IMR-90 (cell line): ENCODE measurements at regions not wholly inside any gene's neighbourhood (a gene's known extent, or its start where the extent isn't known, plus 50 kb on each side); places are given as distances from the start of the nearest gene placed in this dataset.

Source experiments
- ATAC-seq: fragments of 200-7000 bp; cut with Tn5 transposase; 2 replicates; pipeline ENCODE4 v1.9.1; 2020; ENCODE audit warnings: low read depth, mild to moderate bottlenecking, moderate library complexity
- BruUV-seq: library from RNA; stranded (reverse); fragments of 400-500 nt; replicated peaks from 2 replicates; lab custom pipeline; 2021; lab: Mats Ljungman, UMichigan
- CTCF ChIA-PET: fragments of 300-600 bp; formaldehyde crosslinking; extraction: SDS; loops from one replicate; lab custom pipeline; 2021; ENCODE audit warnings: antibody characterized with exemption; lab: Yijun Ruan, JAX
- POLR2A ChIA-PET: fragments of 300-600 bp; sonication (Branson Sonifier 250); formaldehyde crosslinking; loops from one replicate; lab custom pipeline; 2022; ENCODE audit warnings: antibody characterized with exemption; ENCODE audit not compliant: unreplicated experiment; lab: Charles Lee
- DNase-seq: peaks from one replicate; pipeline ENCODE4 v3.0.0; 2013
- H2AFZ ChIP-seq: replicated peaks from 2 replicates; pipeline ENCODE3; 2013; ENCODE audit warnings: low read length, mild to moderate bottlenecking; ENCODE audit not compliant: poor library complexity
- H2AK5ac ChIP-seq: 2 replicates; pipeline ENCODE4 v1.6.1; 2013; ENCODE audit warnings: low read depth, low read length, inconsistent platforms
- H2AK9ac ChIP-seq: replicated peaks from 2 replicates; pipeline ENCODE3; 2013; ENCODE audit warnings: mild to moderate bottlenecking, low read depth, low read length, moderate library complexity; ENCODE audit not compliant: poor library complexity
- H2BK120ac ChIP-seq: 2 replicates; pipeline ENCODE4 v1.6.1; 2013; ENCODE audit warnings: low read depth, low read length, inconsistent platforms
- H2BK15ac ChIP-seq: 3 replicates; pipeline ENCODE4 v1.6.1; 2013; ENCODE audit warnings: low read depth, low read length, inconsistent platforms
- H2BK20ac ChIP-seq: 2 replicates; pipeline ENCODE4 v1.6.1; 2013; ENCODE audit warnings: low read depth, mild to moderate bottlenecking, inconsistent platforms, low read length, moderate library complexity
- H2BK5ac ChIP-seq: 2 replicates; pipeline ENCODE4 v1.6.1; 2013; ENCODE audit warnings: mild to moderate bottlenecking, low read depth, low read length, inconsistent platforms; ENCODE audit not compliant: poor library complexity, severe bottlenecking
- H3K14ac ChIP-seq: replicated peaks from 2 replicates; pipeline ENCODE4 v1.6.1; 2013; ENCODE audit warnings: low read depth, low read length, inconsistent platforms
- H3K18ac ChIP-seq: 2 replicates; pipeline ENCODE4 v1.6.1; 2013; ENCODE audit warnings: low read depth, low read length, control low read depth
- H3K23ac ChIP-seq: 2 replicates; pipeline ENCODE4 v1.6.1; 2013; ENCODE audit warnings: low read depth, low read length, inconsistent platforms
- H3K27ac ChIP-seq: 2 replicates; pipeline ENCODE4 v1.5.1; 2013; ENCODE audit warnings: mild to moderate bottlenecking, control low read depth, low read length; ENCODE audit not compliant: insufficient read depth
- H3K27me3 ChIP-seq: 2 replicates; pipeline ENCODE4 v1.6.1; 2013; ENCODE audit warnings: low read length; ENCODE audit not compliant: control insufficient read depth, insufficient read depth
- H3K36me3 ChIP-seq: 2 replicates; pipeline ENCODE4 v1.6.1; 2013; ENCODE audit warnings: low read length, mixed read lengths; ENCODE audit not compliant: control insufficient read depth, insufficient read depth
- H3K4ac ChIP-seq: 2 replicates; pipeline ENCODE4 v1.6.1; 2013; ENCODE audit warnings: low read depth, low read length, inconsistent platforms
- H3K4me1 ChIP-seq: 2 replicates; pipeline ENCODE4 v1.6.1; 2013; ENCODE audit warnings: low read length, mixed read lengths; ENCODE audit not compliant: control insufficient read depth, insufficient read depth
- H3K4me2 ChIP-seq: 2 replicates; pipeline ENCODE4 v1.6.1; 2013; ENCODE audit warnings: low read depth, mild to moderate bottlenecking, control low read depth, low read length, moderate library complexity
- H3K4me3 ChIP-seq: 2 replicates; pipeline ENCODE4 v1.5.1; 2013; ENCODE audit warnings: low read depth, mild to moderate bottlenecking, control low read depth, low read length, moderate library complexity; ENCODE audit not compliant: insufficient read depth
- H3K56ac ChIP-seq: 2 replicates; pipeline ENCODE4 v1.6.1; 2013; ENCODE audit warnings: low read length, inconsistent platforms; ENCODE audit not compliant: insufficient read depth; ENCODE audit errors: extremely low read depth
- H3K79me1 ChIP-seq, 2 experiments: 2 replicates each; pipeline ENCODE4 v1.6.1; 2013; ENCODE audit warnings: low read length in 2 of 2, inconsistent platforms in 1 of 2, low read depth in 1 of 2
- H3K9ac ChIP-seq: 2 replicates; pipeline ENCODE4 v1.6.1; 2013; ENCODE audit warnings: low read depth, low read length, control low read depth
- H3K9me1 ChIP-seq: 2 replicates; pipeline ENCODE4 v1.6.1; 2013; ENCODE audit warnings: low read length, inconsistent platforms; ENCODE audit not compliant: insufficient read depth
- H3K9me3 ChIP-seq: 2 replicates; pipeline ENCODE4 v1.6.1; 2013; ENCODE audit warnings: low read length; ENCODE audit not compliant: control insufficient read depth, insufficient read depth
- H4K20me1 ChIP-seq: 2 replicates; pipeline ENCODE4 v1.6.1; 2013; ENCODE audit warnings: low read length, inconsistent platforms; ENCODE audit not compliant: insufficient read depth
- H4K5ac ChIP-seq: 2 replicates; pipeline ENCODE4 v1.6.1; 2013; ENCODE audit warnings: mild to moderate bottlenecking, low read depth, low read length, control low read depth
- H4K8ac ChIP-seq, 2 experiments: 2 replicates each; pipeline ENCODE4 v1.6.1; 2013; ENCODE audit warnings: low read depth in 2 of 2, low read length in 2 of 2, control low read depth in 1 of 2, inconsistent platforms in 1 of 2
- H4K91ac ChIP-seq: 2 replicates; pipeline ENCODE4 v1.6.1; 2013; ENCODE audit warnings: low read depth, low read length, inconsistent platforms; ENCODE audit not compliant: insufficient read depth
- BHLHE40 ChIP-seq: fragments of 150-350 bp; IDR thresholded peaks from 2 replicates; pipeline ENCODE4 v1.6.1; 2016; ENCODE audit warnings: mild to moderate bottlenecking, low read depth, low read length
- CHD1 ChIP-seq: IDR thresholded peaks from 2 replicates; pipeline ENCODE4 v1.6.1; 2012; ENCODE audit warnings: low read depth, low read length, improper control_type of control experiment
- CTCF ChIP-seq: conservative IDR thresholded peaks from 2 replicates; pipeline ENCODE4 v1.5.1; 2012; ENCODE audit warnings: mild to moderate bottlenecking, low read depth, low read length, improper control_type of control experiment
- ELK1 ChIP-seq: fragments of 150-350 bp; IDR thresholded peaks from 2 replicates; pipeline ENCODE4 v1.6.1; 2016; ENCODE audit warnings: low read depth, mild to moderate bottlenecking, low read length, moderate library complexity, borderline replicate concordance
- FOS ChIP-seq: fragments of 150-350 bp; IDR thresholded peaks from 2 replicates; pipeline ENCODE4 v1.6.1; 2016; ENCODE audit warnings: low read depth, low read length
- MXI1 ChIP-seq: IDR thresholded peaks from 2 replicates; pipeline ENCODE4 v1.6.1; 2012; ENCODE audit warnings: low read depth, mild to moderate bottlenecking, low read length, moderate library complexity, borderline replicate concordance
- NFE2L2 ChIP-seq: fragments of 150-350 bp; IDR thresholded peaks from 2 replicates; pipeline ENCODE4 v1.6.1; 2016; ENCODE audit warnings: low read depth, mild to moderate bottlenecking, low read length
- POLR2A ChIP-seq: IDR thresholded peaks from 2 replicates; pipeline ENCODE4 v1.6.1; 2012; ENCODE audit warnings: mild to moderate bottlenecking, low read depth, low read length
- RAD21 ChIP-seq: IDR thresholded peaks from 2 replicates; pipeline ENCODE4 v1.6.1; 2012; ENCODE audit warnings: low read length, improper control_type of control experiment
- RFX5 ChIP-seq: IDR thresholded peaks from 2 replicates; pipeline ENCODE4 v1.8.0; 2012; ENCODE audit warnings: low read depth, mild to moderate bottlenecking, low read length, moderate library complexity
- SMC3 ChIP-seq: fragments of 150-350 bp; IDR thresholded peaks from 2 replicates; pipeline ENCODE4 v1.6.1; 2016; ENCODE audit warnings: low read depth, mild to moderate bottlenecking, antibody characterized with exemption, low read length, moderate library complexity
- USF2 ChIP-seq: fragments of 150-350 bp; IDR thresholded peaks from 2 replicates; pipeline ENCODE4 v1.6.1; 2017; ENCODE audit warnings: mild to moderate bottlenecking, antibody characterized with exemption, low read length, low read depth
- WGBS, 2 experiments: methylation state at CpG; one replicate each; pipeline versions ENCODE4 v1.1.5 to v1.1.7; 2013; ENCODE audit warnings: missing lambda C conversion rate in 2 of 2; ENCODE audit not compliant: insufficient read length in 1 of 2; ENCODE audit errors: extremely low coverage in 2 of 2; 5-methylcytosine and 5-hydroxymethylcytosine counted together
- dilution Hi-C: fragments of 300-500 bp; cut with HindIII; formaldehyde crosslinking; loops from one replicate; pipeline ENCODE4 v1.14.3; 2018; ENCODE audit warnings: low sequenced_read_pairs; ENCODE audit not compliant: unreplicated experiment
- in situ Hi-C: fragments of 300-500 bp; cut with MboI; formaldehyde crosslinking; loops from 3 replicates; pipeline ENCODE4 v1.14.3; 2019; ENCODE audit warnings: low sequenced_read_pairs, inconsistent platforms, mixed read lengths
- intact Hi-C: fragments of 100-400 bp; cut with micrococcal nuclease; formaldehyde crosslinking; loops from 2 replicates; pipeline ENCODE4 v1.10.0; 2022

GRCh38 chr9:126122901-126123616, 203.6 kb upstream of the MVB12B start:
- ChIA-PET CTCF (no interaction called here), POLR2A (no interaction called here)
- Histone ChIP-seq H4K91ac (no peak overlapping the region), H3K56ac (no peak overlapping the region), H2AFZ (no peak overlapping the region), H3K4ac (no peak overlapping the region), H3K79me1 (no peaks in the 10 kb centered on the region), H2BK20ac (no peak overlapping the region), H2BK5ac (no peak overlapping the region), H3K4me2 (no peak overlapping the region), H3K27me3 (peaks cover 28% of the 10 kb centered on the region), H2BK120ac (no peak overlapping the region), H3K18ac (no peak overlapping the region), H3K14ac (no peak overlapping the region), H3K4me1 (no peaks in the 10 kb centered on the region), H2BK15ac (no peak overlapping the region), H4K5ac (no peak overlapping the region), H3K9me3 (0 out of 2 replicates have a peak, but pooled peaks cover 3% of the 10 kb centered on the region), H3K4me3 (no peak overlapping the region), H3K23ac (no peak overlapping the region), H4K8ac (no peak overlapping the region), H3K36me3 (no peaks in the 10 kb centered on the region), H4K20me1 (no peaks in the 10 kb centered on the region), H2AK9ac (no peak overlapping the region), H3K27ac (no peak overlapping the region), H3K9ac (no peak overlapping the region), H3K9me1 (no peaks in the 10 kb centered on the region), H2AK5ac (no peak overlapping the region)
- intact Hi-C loops (no loop called here), dilution Hi-C loops (no loop called here), in situ Hi-C loops (no loop called here)
- no CpG with 5 or more reads among the region's 4 CpGs for WGBS, 2 experiments
- no peak for DNase-seq
- TF ChIP-seq CHD1 (no peak), SMC3 (no peak), ELK1 (no peak), BHLHE40 (no peak), POLR2A (no peak), FOS (no peak), USF2 (no peak), MXI1 (no peak), RAD21 (no peak), RFX5 (no peak), CTCF (no peak), NFE2L2 (no peak)
- no TSS peak for BruUV-seq
- ATAC-seq: no peak
